ENCODE measurements at regions not wholly inside any gene's neighbourhood (a gene's known extent, or its start where the extent isn't known, plus 50 kb on each side); places are given as distances from the start of the nearest gene placed in this dataset.
"Not testable (repeated sequence)": the region's sequence is repeated elsewhere in the genome, so short reads cannot be mapped to it uniquely, and the experiment has no call there.

- no peak for DNase-seq (ENCODE audit: low read depth)
Measured at GRCh38 chr2:61626827-61627226, 88.7 kb upstream of the XPO1 start.

GRCh38 chr2:61623747-61624146 lies 85.6 kb upstream of the XPO1 start:
- no peak for DNase-seq (ENCODE audit: low read depth)

- peak; percentile 78 for DNase-seq (ENCODE audit: low read depth)
Measured at GRCh38 chr2:61620244-61621159, 82.3 kb upstream of the XPO1 start.

- DNase-seq (ENCODE audit: low read depth), result no peak
Measured at GRCh38 chr2:61619561-61619960, 81.4 kb upstream of the XPO1 start.

- DNase-seq (ENCODE audit: low read depth), result no peak
Measured at GRCh38 chr2:61617610-61618009, 79.5 kb upstream of the XPO1 start.

GRCh38 chr2:61605245-61605644 lies 67.1 kb upstream of the XPO1 start:
- no peak for DNase-seq (ENCODE audit: low read depth)

- no peak for DNase-seq (ENCODE audit: low read depth)
Measured at GRCh38 chr2:61604433-61604832, 66.3 kb upstream of the XPO1 start.

- peak; percentile 45 for DNase-seq (ENCODE audit: low read depth)
Measured at GRCh38 chr2:61598515-61599156, 60.5 kb upstream of the XPO1 start.

- no peak for DNase-seq (ENCODE audit: low read depth)
Measured at GRCh38 chr2:61597300-61598289, 59.4 kb upstream of the XPO1 start.

- not testable (repeated sequence) for DNase-seq (ENCODE audit: low read depth)
Measured at GRCh38 chr2:61594201-61594600, 56.0 kb upstream of the XPO1 start.

GRCh38 chr2:61593648-61594047 lies 55.5 kb upstream of the XPO1 start:
- DNase-seq (ENCODE audit: low read depth), result not testable (repeated sequence)

GRCh38 chr2:61590214-61590613 lies 52.1 kb upstream of the XPO1 start:
- DNase-seq (ENCODE audit: low read depth), result no peak

GRCh38 chr2:61588566-61588965 lies 50.4 kb upstream of the XPO1 start:
- no peak for DNase-seq (ENCODE audit: low read depth)
